ENCODE measurements at regions not wholly inside any gene's neighbourhood (a gene's known extent, or its start where the extent isn't known, plus 50 kb on each side); places are given as distances from the start of the nearest gene placed in this dataset.

GRCh38 chr7:127473409-127473808 is 80.9 kb upstream of the ZNF800 start (continued):
- no peak for TF ChIP-seq CHD7 (IDR thresholded peaks at IDR 0.05; ENCODE audit: insufficient replicate concordance, low read length)
- TF ChIP-seq RXRA (IDR thresholded peaks at IDR 0.05; ENCODE audit: insufficient read depth, low read depth, low read length), result no peak
- no peak for TF ChIP-seq BCL11A (IDR thresholded peaks at IDR 0.05; ENCODE audit: low read depth in 2 of 2, low read length in 2 of 2)
- no peak for TF ChIP-seq CBX8 (IDR thresholded peaks at IDR 0.05; ENCODE audit: borderline replicate concordance, low read depth, low read length)
